ENCODE measurements at regions not wholly inside any gene's neighbourhood (a gene's known extent, or its start where the extent isn't known, plus 50 kb on each side); places are given as distances from the start of the nearest gene placed in this dataset.

DNA sequence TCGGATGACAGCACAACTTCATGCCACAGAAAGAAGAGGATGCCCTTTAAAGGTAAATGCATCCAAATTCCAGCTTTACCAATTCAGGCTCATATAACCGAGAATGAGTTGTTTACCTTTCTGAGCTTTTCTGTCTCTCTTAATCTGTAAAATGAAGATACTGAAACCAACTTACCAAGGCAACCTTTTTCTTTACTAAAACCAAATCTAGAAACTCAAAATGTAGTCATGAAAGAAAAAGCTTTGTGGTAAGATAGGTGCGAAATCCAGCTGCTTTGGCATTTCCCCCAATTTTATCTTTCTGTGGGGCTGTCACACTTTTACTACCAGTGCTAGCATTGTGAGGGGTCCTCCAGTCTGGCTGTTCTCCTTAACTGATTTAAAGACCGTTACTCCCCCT is 240.4 kb downstream of the IKZF2 start:
- TF ChIP-seq CREB1 (CRISPR knock-in tag; IDR thresholded peaks at IDR 0.05; ENCODE audit: low read depth) (no peak), ZNF114 (CRISPR knock-in tag; IDR thresholded peaks at IDR 0.05) (no peak), STAT1 (IDR thresholded peaks at IDR 0.05; ENCODE audit: unreplicated experiment) (no peak), ZNF331 (CRISPR knock-in tag; IDR thresholded peaks at IDR 0.05; ENCODE audit: low read depth) (no peak), EZH2 (IDR thresholded peaks at IDR 0.05; ENCODE audit: low read depth, unreplicated experiment) (no peak), EZH2phosphoT487 (IDR thresholded peaks at IDR 0.05; ENCODE audit: unreplicated experiment) (no peak), NANOG (IDR thresholded peaks at IDR 0.05; ENCODE audit: borderline replicate concordance) (no peak), POLR2AphosphoS5 (IDR thresholded peaks at IDR 0.05; ENCODE audit: low read depth) (no peak), JUNB (IDR thresholded peaks at IDR 0.05; ENCODE audit: unreplicated experiment) (no peak)
- TF ChIP-seq, protein P1, sequence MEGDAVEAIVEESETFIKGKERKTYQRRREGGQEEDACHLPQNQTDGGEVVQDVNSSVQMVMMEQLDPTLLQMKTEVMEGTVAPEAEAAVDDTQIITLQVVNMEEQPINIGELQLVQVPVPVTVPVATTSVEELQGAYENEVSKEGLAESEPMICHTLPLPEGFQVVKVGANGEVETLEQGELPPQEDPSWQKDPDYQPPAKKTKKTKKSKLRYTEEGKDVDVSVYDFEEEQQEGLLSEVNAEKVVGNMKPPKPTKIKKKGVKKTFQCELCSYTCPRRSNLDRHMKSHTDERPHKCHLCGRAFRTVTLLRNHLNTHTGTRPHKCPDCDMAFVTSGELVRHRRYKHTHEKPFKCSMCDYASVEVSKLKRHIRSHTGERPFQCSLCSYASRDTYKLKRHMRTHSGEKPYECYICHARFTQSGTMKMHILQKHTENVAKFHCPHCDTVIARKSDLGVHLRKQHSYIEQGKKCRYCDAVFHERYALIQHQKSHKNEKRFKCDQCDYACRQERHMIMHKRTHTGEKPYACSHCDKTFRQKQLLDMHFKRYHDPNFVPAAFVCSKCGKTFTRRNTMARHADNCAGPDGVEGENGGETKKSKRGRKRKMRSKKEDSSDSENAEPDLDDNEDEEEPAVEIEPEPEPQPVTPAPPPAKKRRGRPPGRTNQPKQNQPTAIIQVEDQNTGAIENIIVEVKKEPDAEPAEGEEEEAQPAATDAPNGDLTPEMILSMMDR (conservative IDR thresholded peaks at IDR 0.05; ENCODE audit: low read depth in 2 of 2): no peak
- TF ChIP-seq, protein P2, sequence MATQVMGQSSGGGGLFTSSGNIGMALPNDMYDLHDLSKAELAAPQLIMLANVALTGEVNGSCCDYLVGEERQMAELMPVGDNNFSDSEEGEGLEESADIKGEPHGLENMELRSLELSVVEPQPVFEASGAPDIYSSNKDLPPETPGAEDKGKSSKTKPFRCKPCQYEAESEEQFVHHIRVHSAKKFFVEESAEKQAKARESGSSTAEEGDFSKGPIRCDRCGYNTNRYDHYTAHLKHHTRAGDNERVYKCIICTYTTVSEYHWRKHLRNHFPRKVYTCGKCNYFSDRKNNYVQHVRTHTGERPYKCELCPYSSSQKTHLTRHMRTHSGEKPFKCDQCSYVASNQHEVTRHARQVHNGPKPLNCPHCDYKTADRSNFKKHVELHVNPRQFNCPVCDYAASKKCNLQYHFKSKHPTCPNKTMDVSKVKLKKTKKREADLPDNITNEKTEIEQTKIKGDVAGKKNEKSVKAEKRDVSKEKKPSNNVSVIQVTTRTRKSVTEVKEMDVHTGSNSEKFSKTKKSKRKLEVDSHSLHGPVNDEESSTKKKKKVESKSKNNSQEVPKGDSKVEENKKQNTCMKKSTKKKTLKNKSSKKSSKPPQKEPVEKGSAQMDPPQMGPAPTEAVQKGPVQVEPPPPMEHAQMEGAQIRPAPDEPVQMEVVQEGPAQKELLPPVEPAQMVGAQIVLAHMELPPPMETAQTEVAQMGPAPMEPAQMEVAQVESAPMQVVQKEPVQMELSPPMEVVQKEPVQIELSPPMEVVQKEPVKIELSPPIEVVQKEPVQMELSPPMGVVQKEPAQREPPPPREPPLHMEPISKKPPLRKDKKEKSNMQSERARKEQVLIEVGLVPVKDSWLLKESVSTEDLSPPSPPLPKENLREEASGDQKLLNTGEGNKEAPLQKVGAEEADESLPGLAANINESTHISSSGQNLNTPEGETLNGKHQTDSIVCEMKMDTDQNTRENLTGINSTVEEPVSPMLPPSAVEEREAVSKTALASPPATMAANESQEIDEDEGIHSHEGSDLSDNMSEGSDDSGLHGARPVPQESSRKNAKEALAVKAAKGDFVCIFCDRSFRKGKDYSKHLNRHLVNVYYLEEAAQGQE (IDR thresholded peaks at IDR 0.05; ENCODE audit: unreplicated experiment): no peak
- TF ChIP-seq, protein P3, sequence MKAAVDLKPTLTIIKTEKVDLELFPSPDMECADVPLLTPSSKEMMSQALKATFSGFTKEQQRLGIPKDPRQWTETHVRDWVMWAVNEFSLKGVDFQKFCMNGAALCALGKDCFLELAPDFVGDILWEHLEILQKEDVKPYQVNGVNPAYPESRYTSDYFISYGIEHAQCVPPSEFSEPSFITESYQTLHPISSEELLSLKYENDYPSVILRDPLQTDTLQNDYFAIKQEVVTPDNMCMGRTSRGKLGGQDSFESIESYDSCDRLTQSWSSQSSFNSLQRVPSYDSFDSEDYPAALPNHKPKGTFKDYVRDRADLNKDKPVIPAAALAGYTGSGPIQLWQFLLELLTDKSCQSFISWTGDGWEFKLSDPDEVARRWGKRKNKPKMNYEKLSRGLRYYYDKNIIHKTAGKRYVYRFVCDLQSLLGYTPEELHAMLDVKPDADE (IDR thresholded peaks at IDR 0.05): no peak

All from GM23338 (cell line).